B cell (primary cell): ENCODE measurements at regions not wholly inside any gene's neighbourhood (a gene's known extent, or its start where the extent isn't known, plus 50 kb on each side); places are given as distances from the start of the nearest gene placed in this dataset.

Experiments used
- ATAC-seq: fragments of 200-7000 bp; cut with Tn5 transposase; one replicate; pipeline ENCODE4 v1.10.0; 2021; ENCODE audit warnings: low read depth, mild to moderate bottlenecking, moderate number of reproducible peaks, moderate library complexity
- CTCF ChIA-PET: fragments of 350-600 bp; sonication (Branson Sonifier 250); formaldehyde crosslinking; loops from one replicate; lab custom pipeline; 2021; ENCODE audit warnings: antibody characterized with exemption, inconsistent platforms; lab: Charles Lee
- POLR2A ChIA-PET: fragments of 350-600 bp; sonication (Branson Sonifier 250); formaldehyde crosslinking; loops from one replicate; lab custom pipeline; 2021; ENCODE audit warnings: antibody characterized with exemption; lab: Charles Lee
- DNase-seq: peaks from one replicate; pipeline ENCODE4 v3.0.0; 2013
- H2AFZ ChIP-seq: 2 replicates; pipeline ENCODE4 v1.6.1; 2012; ENCODE audit warnings: mild to moderate bottlenecking, low read depth, low read length; ENCODE audit not compliant: insufficient read depth, poor library complexity, severe bottlenecking
- H3K27ac ChIP-seq, 2 donors: 1 replicate in 1 of 2; 2 replicates in 1 of 2; pipeline ENCODE4 v1.5.1; 2012 to 2013; ENCODE audit warnings: low read length in 2 of 2, mild to moderate bottlenecking in 2 of 2, moderate library complexity in 1 of 2
- H3K27me3 ChIP-seq, 4 experiments: fragments of 200-600 bp in 1 of 4; sonication (generic) in 1 of 4; replicated peaks in 1 of 4; 1 replicate in 2 of 4; 2 replicates in 2 of 4; pipeline versions ENCODE4 v1.6.1 to v1.7.0; 2013 to 2016; ENCODE audit warnings: low read length in 3 of 4, mild to moderate bottlenecking in 2 of 4, mixed read lengths in 1 of 4, moderate library complexity in 1 of 4; ENCODE audit not compliant: insufficient read depth in 4 of 4, control insufficient read depth in 3 of 4; ENCODE audit errors: control extremely low read depth in 1 of 4
- H3K36me3 ChIP-seq, 2 experiments: replicated peaks in 1 of 2; 1 replicate in 1 of 2; 2 replicates in 1 of 2; pipeline versions ENCODE4 v1.6.1 to v1.7.1; 2013; ENCODE audit warnings: low read length in 1 of 2; ENCODE audit not compliant: insufficient read depth in 2 of 2, control insufficient read depth in 1 of 2; ENCODE audit errors: control extremely low read depth in 1 of 2, extremely low read depth in 1 of 2
- H3K4me1 ChIP-seq, 2 donors: fragments of 200-600 bp in 1 of 2; sonication (generic) in 1 of 2; 1 replicate in 1 of 2; 2 replicates in 1 of 2; pipeline versions ENCODE4 v1.5.1 to v1.6.1; 2013 to 2017; ENCODE audit warnings: low read length in 2 of 2; ENCODE audit not compliant: control insufficient read depth in 2 of 2, insufficient read depth in 2 of 2
- H3K4me2 ChIP-seq: replicated peaks from 2 replicates; pipeline ENCODE3; 2012; ENCODE audit warnings: mild to moderate bottlenecking, low read depth, low read length; ENCODE audit not compliant: poor library complexity, severe bottlenecking
- H3K4me3 ChIP-seq, 5 experiments: fragments of 200-600 bp in 1 of 5; sonication (generic) in 1 of 5; 1 replicate in 3 of 5; 2 replicates in 2 of 5; pipeline versions ENCODE4 v1.5.1 to v1.7.0; 2011 to 2016; ENCODE audit warnings: low read length in 4 of 5, mild to moderate bottlenecking in 4 of 5, low read depth in 2 of 5, control low read depth in 1 of 5, moderate library complexity in 1 of 5; ENCODE audit not compliant: insufficient read depth in 1 of 5; ENCODE audit errors: control extremely low read depth in 1 of 5, extremely low read depth in 1 of 5
- H3K79me2 ChIP-seq: fragments of 200-600 bp; sonication (generic); one replicate; pipeline ENCODE4 v1.6.0; 2016; ENCODE audit warnings: low read length; ENCODE audit not compliant: control insufficient read depth, insufficient read depth
- H3K9ac ChIP-seq: fragments of 200-600 bp; sonication (generic); 2 replicates; pipeline ENCODE4 v1.6.1; 2017; ENCODE audit warnings: mild to moderate bottlenecking, low read length, moderate library complexity
- H3K9me3 ChIP-seq, 3 donors: one replicate each; pipeline versions ENCODE4 v1.6.1 to v1.7.1; 2013; ENCODE audit warnings: low read length in 2 of 3; ENCODE audit not compliant: control insufficient read depth in 2 of 3, insufficient read depth in 1 of 3; ENCODE audit errors: control extremely low read depth in 1 of 3
- H4K20me1 ChIP-seq: 2 replicates; pipeline ENCODE4 v1.6.0; 2012; ENCODE audit warnings: mild to moderate bottlenecking, low read length; ENCODE audit not compliant: insufficient read depth, control insufficient read depth, poor library complexity, severe bottlenecking
- H3K27ac Mint-ChIP-seq: one replicate; pipeline ENCODE4 v1.8.0; 2021; ENCODE audit warnings: mixed read lengths
- H3K27me3 Mint-ChIP-seq: one replicate; pipeline ENCODE4 v1.8.0; 2021; ENCODE audit warnings: mixed read lengths
- H3K4me1 Mint-ChIP-seq: one replicate; pipeline ENCODE4 v1.8.0; 2021; ENCODE audit warnings: mixed read lengths
- H3K4me3 Mint-ChIP-seq: one replicate; pipeline ENCODE4 v1.8.0; 2021; ENCODE audit warnings: mixed read lengths
- H3K9me3 Mint-ChIP-seq: one replicate; pipeline ENCODE4 v1.8.0; 2022; ENCODE audit warnings: mixed read lengths; ENCODE audit not compliant: insufficient read depth
- EZH2 ChIP-seq: IDR thresholded peaks from 2 replicates; pipeline ENCODE4 v1.6.1; 2012; ENCODE audit warnings: borderline replicate concordance, low read depth, mild to moderate bottlenecking, moderate library complexity, low read length; ENCODE audit not compliant: insufficient read depth, poor library complexity, severe bottlenecking
- WGBS: methylation state at CpG from one replicate; pipeline ENCODE4 v1.1.5; 2013; ENCODE audit warnings: missing lambda C conversion rate; ENCODE audit not compliant: insufficient coverage; 5-methylcytosine and 5-hydroxymethylcytosine counted together
- intact Hi-C: fragments of 100-400 bp; cut with micrococcal nuclease; formaldehyde crosslinking; loops from one replicate; pipeline ENCODE4 v1.10.0; 2022
- TF ChIP-seq, protein P1 (sequence below): fragments of 200-600 bp; IDR thresholded peaks from one replicate; pipeline ENCODE4 v1.8.0; 2022; ENCODE audit warnings: antibody characterized with exemption, mild to moderate bottlenecking

DNA sequence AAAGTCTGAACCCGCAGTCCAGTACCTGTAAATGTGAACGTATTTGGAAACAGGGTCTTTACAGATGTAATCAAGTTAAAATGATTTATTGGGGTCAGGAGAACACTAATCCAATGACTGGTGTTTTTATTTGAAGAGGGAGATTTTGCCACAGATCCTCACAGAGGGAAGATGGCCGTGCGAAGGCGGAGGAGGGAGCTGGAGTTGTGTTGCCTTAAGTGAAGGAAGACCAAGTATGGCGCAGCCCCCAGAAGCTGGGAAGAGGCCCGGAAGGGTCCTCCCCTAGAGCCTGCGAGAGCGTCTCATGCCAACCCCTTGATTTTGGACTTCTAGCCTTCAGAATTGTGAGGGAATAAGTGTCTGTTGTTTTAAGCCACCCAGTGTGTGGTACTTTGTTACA is 102.8 kb upstream of the NUDT4 start:
- Mint-ChIP-seq H3K9me3 (no peaks in the 10 kb centered on the region), H3K4me1 (no peaks in the 10 kb centered on the region), H3K27ac (no peak overlapping the region), H3K4me3 (no peak overlapping the region), H3K27me3 (no peaks in the 10 kb centered on the region)
- WGBS: 96% methylated on average over 7 of the region's 9 CpGs
- no peaks in the 10 kb centered on the region for H3K36me3 ChIP-seq
- H3K9me3 ChIP-seq: peaks cover 0 to 6% (median 0%) of the 10 kb centered on the region in 3 donors
- H2AFZ ChIP-seq: no peak overlapping the region
- no peaks in the 10 kb centered on the region for H3K4me1 ChIP-seq
- no peak overlapping the region for H3K27ac ChIP-seq
- ChIA-PET POLR2A (no interaction called here), CTCF (interaction anchor here (1.0 kb wide), 1 partner anchor 177 kb away, joined by 3 read pairs; no protein-coding TSS in a partner anchor)
- no peaks in the 10 kb centered on the region for H3K79me2 ChIP-seq
- intact Hi-C loops: no loop called here
- H3K4me2 ChIP-seq: no peak overlapping the region
- no peak for ATAC-seq
- no peak for DNase-seq
- no peaks in the 10 kb centered on the region for H4K20me1 ChIP-seq
- H3K27me3 ChIP-seq: no peaks in the 10 kb centered on the region
- TF ChIP-seq, protein P1, sequence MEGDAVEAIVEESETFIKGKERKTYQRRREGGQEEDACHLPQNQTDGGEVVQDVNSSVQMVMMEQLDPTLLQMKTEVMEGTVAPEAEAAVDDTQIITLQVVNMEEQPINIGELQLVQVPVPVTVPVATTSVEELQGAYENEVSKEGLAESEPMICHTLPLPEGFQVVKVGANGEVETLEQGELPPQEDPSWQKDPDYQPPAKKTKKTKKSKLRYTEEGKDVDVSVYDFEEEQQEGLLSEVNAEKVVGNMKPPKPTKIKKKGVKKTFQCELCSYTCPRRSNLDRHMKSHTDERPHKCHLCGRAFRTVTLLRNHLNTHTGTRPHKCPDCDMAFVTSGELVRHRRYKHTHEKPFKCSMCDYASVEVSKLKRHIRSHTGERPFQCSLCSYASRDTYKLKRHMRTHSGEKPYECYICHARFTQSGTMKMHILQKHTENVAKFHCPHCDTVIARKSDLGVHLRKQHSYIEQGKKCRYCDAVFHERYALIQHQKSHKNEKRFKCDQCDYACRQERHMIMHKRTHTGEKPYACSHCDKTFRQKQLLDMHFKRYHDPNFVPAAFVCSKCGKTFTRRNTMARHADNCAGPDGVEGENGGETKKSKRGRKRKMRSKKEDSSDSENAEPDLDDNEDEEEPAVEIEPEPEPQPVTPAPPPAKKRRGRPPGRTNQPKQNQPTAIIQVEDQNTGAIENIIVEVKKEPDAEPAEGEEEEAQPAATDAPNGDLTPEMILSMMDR: no peak
- TF ChIP-seq EZH2: no peak
- no peak overlapping the region for H3K9ac ChIP-seq
- H3K4me3 ChIP-seq: no peak overlapping the region

DNA sequence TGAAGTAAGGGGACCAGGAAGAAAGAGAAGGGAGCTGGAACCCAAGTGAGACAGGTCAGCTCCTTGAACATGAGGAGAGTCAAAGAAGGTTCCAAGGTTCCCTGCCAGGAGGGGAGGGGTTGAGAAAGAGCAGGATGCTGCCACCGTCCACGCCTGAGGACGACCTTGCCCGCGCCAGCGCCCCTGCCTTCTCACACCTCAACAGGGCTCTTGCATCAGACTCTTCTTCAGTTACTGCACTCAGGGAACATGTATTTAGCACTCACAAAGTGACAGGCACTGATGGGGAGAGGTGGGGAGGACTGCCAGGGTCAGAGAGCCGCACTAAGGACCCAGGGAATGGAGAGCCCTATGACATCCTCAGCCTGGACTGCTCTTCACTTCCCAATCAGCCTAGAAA is 102.1 kb upstream of the NUDT4 start:
- Histone ChIP-seq H3K27me3 (no peaks in the 10 kb centered on the region), H2AFZ (no peak overlapping the region), H3K9ac (no peak overlapping the region), H3K4me3 (no peak overlapping the region), H3K4me2 (no peak overlapping the region), H4K20me1 (no peaks in the 10 kb centered on the region), H3K79me2 (no peaks in the 10 kb centered on the region), H3K4me1 (no peaks in the 10 kb centered on the region), H3K27ac (no peak overlapping the region), H3K9me3 (peaks cover 0 to 3% (median 0%) of the 10 kb centered on the region in 3 donors), H3K36me3 (no peaks in the 10 kb centered on the region)
- intact Hi-C loops: no loop called here
- no peak for TF ChIP-seq EZH2
- DNase-seq (no peak), ATAC-seq (no peak)
- Mint-ChIP-seq H3K27me3 (no peaks in the 10 kb centered on the region), H3K27ac (no peak overlapping the region), H3K4me1 (no peaks in the 10 kb centered on the region), H3K4me3 (no peak overlapping the region), H3K9me3 (no peaks in the 10 kb centered on the region)
- ChIA-PET CTCF (no interaction called here), POLR2A (no interaction called here)
- no CpG with 5 or more reads among the region's 7 CpGs for WGBS
